RKO (cell line): ENCODE measurements at regions not wholly inside any gene's neighbourhood (a gene's known extent, or its start where the extent isn't known, plus 50 kb on each side); places are given as distances from the start of the nearest gene placed in this dataset.
A peak's percentile ranks its signal among the peaks of the same experiment; 100 is the strongest.
"Not testable (repeated sequence)": the region's sequence is repeated elsewhere in the genome, so short reads cannot be mapped to it uniquely, and the experiment has no call there.

Source experiments
- DNase-seq: peaks from one replicate; pipeline ENCODE4 v3.0.0-alpha.2; 2016; ENCODE audit warnings: low spot score

DNA sequence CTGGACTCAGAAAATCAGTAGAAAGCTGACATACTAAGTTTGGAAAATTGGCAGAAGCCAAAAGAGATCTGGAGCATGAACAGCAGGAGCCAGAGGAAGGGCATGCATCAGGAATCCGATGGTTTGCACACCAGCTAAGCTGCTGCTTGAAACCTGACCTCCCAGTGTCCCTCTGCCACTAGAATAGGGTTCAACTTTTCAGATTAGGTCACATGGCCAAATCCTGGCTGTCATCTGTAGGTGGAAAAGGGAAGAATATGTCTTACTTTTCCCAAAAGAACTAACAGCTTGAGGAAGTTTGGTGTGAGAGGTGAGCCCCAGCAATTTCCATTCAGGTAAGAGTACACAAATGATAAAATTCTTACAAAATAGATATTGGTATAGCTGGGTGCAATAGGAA lies 732.6 kb downstream of the RERGL start:
- DNase-seq: no peak

DNA sequence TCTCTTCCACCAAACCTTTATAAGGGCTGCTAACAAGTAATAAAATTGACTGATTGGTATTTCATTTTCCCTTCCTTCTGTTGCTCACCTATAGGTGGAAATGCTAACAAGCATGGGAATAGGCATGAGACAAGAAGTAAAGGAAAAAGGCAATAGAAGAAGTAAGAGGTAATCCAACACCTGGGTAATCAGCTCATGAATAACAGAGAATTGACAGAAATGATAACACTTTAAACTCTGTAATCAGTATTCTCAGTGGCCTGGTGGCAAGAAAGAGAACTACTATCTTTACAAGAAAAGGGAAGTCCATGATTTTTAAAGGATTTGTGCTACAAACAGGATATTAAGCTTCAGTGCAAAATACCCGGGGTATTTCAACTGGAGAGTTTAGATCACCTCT lies 737.8 kb downstream of the RERGL start:
- no peak for DNase-seq

DNA sequence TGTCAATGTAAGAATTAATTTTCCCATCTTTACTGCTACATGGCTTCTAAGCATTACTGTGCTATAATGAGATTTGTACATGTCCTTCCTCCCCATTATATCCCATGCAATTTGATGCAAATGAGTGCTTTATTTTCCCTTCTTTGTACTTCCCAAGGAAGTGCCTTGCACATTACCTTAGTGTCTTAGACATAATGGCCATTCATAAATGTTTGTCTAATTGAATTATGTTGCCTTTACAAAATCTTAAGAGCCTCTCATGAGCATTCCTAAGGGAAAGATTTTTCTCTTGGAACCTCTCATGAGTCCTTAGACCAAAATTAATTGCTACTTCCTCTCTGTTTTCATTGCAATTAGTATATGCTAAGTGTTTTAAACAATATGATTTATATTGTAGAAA lies 741.7 kb downstream of the RERGL start:
- DNase-seq: no peak

GRCh38 chr12:17344649-17345048 lies 738.7 kb upstream of the LMO3 start:
- DNase-seq: no peak

- no peak for DNase-seq
These were observed 736.5 kb upstream of the LMO3 start for GRCh38 chr12:17342381-17342961.

DNA sequence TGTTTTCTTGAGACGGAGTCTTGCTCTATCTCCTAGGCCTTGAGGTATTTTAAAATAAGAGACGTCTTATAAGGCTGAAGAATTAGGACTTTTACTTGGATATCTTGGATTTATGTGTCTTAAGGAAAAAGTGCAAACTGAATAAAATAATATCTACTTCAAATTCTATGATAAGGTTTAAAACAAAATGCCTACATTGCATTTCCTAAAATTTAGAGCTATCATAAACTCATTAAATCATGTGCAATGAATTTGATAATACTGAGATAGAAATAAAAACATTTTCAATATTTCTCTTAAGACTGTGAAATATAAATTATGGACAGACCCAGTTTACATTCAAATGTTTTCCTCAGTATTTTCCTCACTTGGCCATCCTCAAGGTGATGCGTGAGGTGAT lies 729.5 kb upstream of the LMO3 start:
- DNase-seq: no peak

DNA sequence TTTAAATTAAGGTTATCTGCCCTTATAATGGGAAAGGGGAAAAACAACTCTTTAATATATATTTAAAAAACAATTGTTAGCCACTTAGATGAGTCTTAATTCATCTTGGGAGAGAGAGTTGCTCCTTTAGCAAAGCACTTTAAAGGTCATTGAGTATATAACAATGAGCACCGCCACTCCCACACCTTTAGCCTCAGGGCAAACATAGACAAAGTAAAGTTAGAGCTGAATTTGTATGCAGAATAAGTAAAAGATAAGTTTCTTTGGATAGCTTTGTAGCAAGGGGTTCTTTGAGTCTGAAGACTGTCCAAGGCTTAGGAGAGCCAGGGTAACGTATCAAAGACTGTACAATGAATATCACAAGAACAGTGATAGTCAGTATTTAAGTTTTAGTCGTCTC lies 728.8 kb upstream of the LMO3 start:
- DNase-seq: no peak

DNA sequence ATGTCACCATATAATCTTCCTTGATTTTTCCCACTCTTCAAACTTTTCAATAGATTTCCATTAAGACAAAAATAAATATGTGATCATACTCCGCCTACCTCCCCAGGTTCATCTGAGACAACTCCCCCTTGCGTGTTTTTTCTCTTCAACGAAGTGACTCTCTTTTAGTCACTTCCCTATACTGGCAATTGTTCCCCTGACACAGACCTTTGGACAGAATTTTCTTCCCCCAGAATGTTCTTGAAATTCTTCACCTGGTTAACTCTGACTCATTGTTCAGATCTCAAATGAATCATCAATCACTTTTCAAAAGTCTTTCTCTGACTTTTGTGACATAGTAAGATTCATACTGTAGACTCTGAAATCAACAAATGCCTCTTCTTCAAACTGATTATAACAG lies 727.3 kb upstream of the LMO3 start:
- DNase-seq: no peak

DNA sequence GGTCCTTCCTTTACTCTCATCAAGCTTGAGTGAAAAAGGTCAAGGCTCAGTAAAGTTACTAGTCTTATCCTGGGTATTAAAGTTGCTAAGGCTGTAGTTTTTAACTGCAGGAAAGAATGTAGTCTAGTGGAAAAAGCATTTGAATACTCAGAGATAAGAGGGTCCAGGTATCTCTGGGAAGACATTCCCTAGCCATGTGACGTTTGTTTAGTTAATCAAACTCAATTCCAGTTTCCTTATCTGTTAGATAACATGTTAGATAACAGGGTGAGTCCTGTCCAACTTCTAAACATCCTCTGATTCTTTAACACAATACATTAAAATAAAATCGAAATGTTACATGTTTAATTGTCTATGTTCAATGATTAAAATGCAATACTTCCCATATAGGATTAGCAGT lies 720.7 kb upstream of the LMO3 start:
- no peak for DNase-seq

- no peak for DNase-seq
These were observed 716.1 kb upstream of the LMO3 start for GRCh38 chr12:17322090-17322489.

GRCh38 chr12:17304503-17305347 lies 698.8 kb upstream of the LMO3 start:
- DNase-seq: peak; percentile 9

GRCh38 chr12:17302001-17302400 lies 696.0 kb upstream of the LMO3 start:
- DNase-seq: no peak

- DNase-seq: no peak
These were observed 695.6 kb upstream of the LMO3 start for GRCh38 chr12:17301544-17301943.

- DNase-seq: no peak
These were observed 690.9 kb upstream of the LMO3 start for GRCh38 chr12:17296882-17297281.

DNA sequence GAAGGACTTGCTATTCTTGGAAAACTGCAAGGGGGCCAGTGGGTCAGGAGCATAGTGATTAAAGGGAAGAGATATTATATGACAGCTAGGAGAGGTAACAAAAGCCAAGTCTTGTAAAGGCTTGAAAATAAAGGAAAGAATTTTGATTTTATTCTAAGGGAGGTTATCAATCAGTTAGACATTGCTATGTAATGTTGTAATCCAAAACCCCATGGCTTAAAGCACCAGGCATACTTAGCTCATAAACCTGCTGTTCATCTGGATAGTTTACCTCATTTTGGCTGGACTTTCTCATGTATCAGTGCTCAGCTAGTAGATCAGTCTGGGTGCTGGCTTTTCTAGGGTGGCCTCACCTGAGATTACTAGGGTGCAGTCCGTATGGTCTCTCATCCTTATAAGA lies 680.9 kb upstream of the LMO3 start:
- no peak for DNase-seq

DNA sequence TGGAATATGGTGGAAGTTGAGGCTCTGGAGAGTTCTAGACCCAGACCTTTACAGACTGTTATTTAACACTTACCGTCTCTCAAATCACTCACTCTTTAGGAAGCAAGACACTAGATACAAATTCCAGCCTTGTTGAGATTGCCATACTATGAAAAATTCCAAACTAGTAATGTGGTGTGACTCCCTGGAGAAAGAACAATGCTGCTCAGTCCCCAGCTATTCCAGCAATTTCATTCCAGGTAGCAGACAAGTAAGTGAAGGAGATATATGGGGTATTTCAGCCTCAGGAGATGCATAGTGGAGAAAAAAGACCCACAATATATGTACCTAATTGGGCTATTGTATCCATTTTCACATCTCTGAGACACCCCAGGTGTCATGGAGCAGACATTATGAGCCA lies 678.9 kb upstream of the LMO3 start:
- DNase-seq: no peak

GRCh38 chr12:17283563-17283962 lies 677.6 kb upstream of the LMO3 start:
- no peak for DNase-seq

- DNase-seq: not testable (repeated sequence)
These were observed 676.2 kb upstream of the LMO3 start for GRCh38 chr12:17282169-17282568.

- peak; percentile 26 for DNase-seq
These were observed 673.0 kb upstream of the LMO3 start for GRCh38 chr12:17278946-17279345.

- DNase-seq: no peak
These were observed 670.2 kb upstream of the LMO3 start for GRCh38 chr12:17276196-17276595.

- DNase-seq: no peak
These were observed 660.9 kb upstream of the LMO3 start for GRCh38 chr12:17266856-17267255.

DNA sequence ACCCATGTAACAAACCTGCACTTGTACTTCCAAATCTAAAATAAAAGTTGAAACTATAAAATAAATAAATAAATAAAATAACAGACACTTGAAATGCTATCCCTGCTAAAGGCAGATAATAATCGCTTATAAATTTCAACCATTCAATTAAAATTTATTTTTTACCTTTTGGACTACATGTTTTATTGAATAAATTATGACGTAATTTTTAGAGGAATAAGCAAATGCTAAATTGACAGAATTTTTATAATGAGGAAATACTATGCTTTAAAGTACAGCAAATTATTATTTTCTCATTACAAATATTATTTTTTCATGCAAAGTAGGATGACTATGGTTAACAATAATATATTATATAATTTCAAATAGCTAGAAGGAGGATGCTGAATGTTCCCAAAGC lies 658.6 kb upstream of the LMO3 start:
- no peak for DNase-seq

DNA sequence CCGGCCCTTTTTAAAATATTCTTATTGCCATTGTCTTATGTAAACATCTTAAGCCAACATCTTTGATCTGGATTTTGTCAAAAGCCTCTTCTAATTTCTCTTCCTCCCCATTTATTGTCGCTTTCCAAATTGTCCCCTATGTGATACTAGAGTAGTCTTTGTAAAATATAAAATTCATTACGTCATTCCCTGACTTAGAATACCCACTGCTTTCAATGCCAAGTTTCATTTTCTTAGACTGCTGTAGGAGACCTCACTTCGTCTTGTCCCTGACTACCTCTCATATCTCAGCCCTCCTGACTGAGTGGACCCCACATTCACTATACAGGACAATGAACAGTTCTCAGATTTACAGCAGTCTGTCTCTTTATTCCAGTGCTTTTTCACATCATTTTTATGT lies 633.9 kb upstream of the LMO3 start:
- DNase-seq: no peak

GRCh38 chr12:17235996-17236395 lies 630.0 kb upstream of the LMO3 start:
- DNase-seq: no peak
